CD14-positive monocyte (primary cell): ENCODE measurements at regions not wholly inside any gene's neighbourhood (a gene's known extent, or its start where the extent isn't known, plus 50 kb on each side); places are given as distances from the start of the nearest gene placed in this dataset.

Experiments
- DNase-seq, 3 donors: peaks; one replicate each; pipeline ENCODE4 v3.0.0-alpha.2; 2011 to 2022
- H2AFZ ChIP-seq: 2 replicates; pipeline ENCODE4 v1.6.0; 2012; ENCODE audit warnings: mild to moderate bottlenecking, low read depth, low read length, inconsistent platforms; ENCODE audit not compliant: insufficient read depth, poor library complexity, severe bottlenecking
- H3K27ac ChIP-seq, 2 donors: 1 replicate in 1 of 2; 2 replicates in 1 of 2; pipeline ENCODE4 v1.5.1; 2012 to 2013; ENCODE audit warnings: low read length in 2 of 2, control low read depth in 1 of 2, inconsistent platforms in 1 of 2, low read depth in 1 of 2, mild to moderate bottlenecking in 1 of 2
- H3K27me3 ChIP-seq, 2 donors: one replicate each; pipeline versions ENCODE4 v1.6.0 to v1.6.1; 2011 to 2013; ENCODE audit warnings: low read length in 2 of 2; ENCODE audit not compliant: control insufficient read depth in 2 of 2, insufficient read depth in 2 of 2
- H3K36me3 ChIP-seq, 2 donors: replicated peaks in 1 of 2; 1 replicate in 1 of 2; 2 replicates in 1 of 2; pipeline versions ENCODE4 v1.5.1 to v1.6.1; 2012 to 2013; ENCODE audit warnings: low read length in 2 of 2, control low read depth in 1 of 2, inconsistent platforms in 1 of 2, mild to moderate bottlenecking in 1 of 2; ENCODE audit not compliant: insufficient read depth in 2 of 2, control insufficient read depth in 1 of 2
- H3K4me1 ChIP-seq, 2 donors: 1 replicate in 1 of 2; 2 replicates in 1 of 2; pipeline versions ENCODE4 v1.5.1 to v1.6.1; 2012 to 2013; ENCODE audit warnings: low read length in 2 of 2, control low read depth in 1 of 2, inconsistent platforms in 1 of 2, mild to moderate bottlenecking in 1 of 2, moderate library complexity in 1 of 2; ENCODE audit not compliant: insufficient read depth in 2 of 2, control insufficient read depth in 1 of 2
- H3K4me2 ChIP-seq: replicated peaks from 2 replicates; pipeline ENCODE3; 2012; ENCODE audit warnings: low read length, moderate library complexity, mild to moderate bottlenecking; ENCODE audit not compliant: poor library complexity, severe bottlenecking; ENCODE audit errors: extremely low read depth
- H3K4me3 ChIP-seq, 3 experiments: fragments of 200-600 bp in 1 of 3; sonication (generic) in 1 of 3; replicated peaks in 1 of 3; 1 replicate in 2 of 3; 2 replicates in 1 of 3; pipeline ENCODE4 v1.5.1; 2011 to 2013; ENCODE audit warnings: low read length in 3 of 3, mild to moderate bottlenecking in 3 of 3, control low read depth in 2 of 3, low read depth in 2 of 3, inconsistent platforms in 1 of 3, moderate library complexity in 1 of 3
- H3K79me2 ChIP-seq: 2 replicates; pipeline ENCODE4 v1.6.0; 2012; ENCODE audit warnings: mild to moderate bottlenecking, control low read depth, inconsistent platforms, low read length, moderate library complexity; ENCODE audit not compliant: insufficient read depth
- H3K9ac ChIP-seq: 2 replicates; pipeline ENCODE4 v1.6.0; 2017; ENCODE audit warnings: low read length, mild to moderate bottlenecking; ENCODE audit not compliant: insufficient read depth, poor library complexity, severe bottlenecking
- H3K9me3 ChIP-seq, 2 donors: replicated peaks in 1 of 2; 1 replicate in 1 of 2; 2 replicates in 1 of 2; pipeline versions ENCODE4 v1.5.1 to v1.6.1; 2012 to 2013; ENCODE audit warnings: low read length in 2 of 2, control low read depth in 1 of 2; ENCODE audit not compliant: control insufficient read depth in 1 of 2, insufficient read depth in 1 of 2
- H4K20me1 ChIP-seq: 2 replicates; pipeline ENCODE4 v1.6.0; 2012; ENCODE audit warnings: mild to moderate bottlenecking, low read length, control low read depth, moderate library complexity; ENCODE audit not compliant: insufficient read depth
- H3K27ac Mint-ChIP-seq, 7 donors: one replicate each; pipeline ENCODE4 v1.8.0; 2020; ENCODE audit warnings: mild to moderate bottlenecking in 7 of 7, mixed read lengths in 7 of 7, moderate library complexity in 6 of 7, inconsistent platforms in 2 of 7
- H3K27me3 Mint-ChIP-seq, 3 donors: one replicate each; pipeline ENCODE4 v1.8.0; 2021 to 2022; ENCODE audit warnings: low read depth in 3 of 3, mild to moderate bottlenecking in 3 of 3, mixed read lengths in 3 of 3, moderate library complexity in 3 of 3, inconsistent platforms in 1 of 3
- H3K36me3 Mint-ChIP-seq, 2 donors: one replicate each; pipeline ENCODE4 v1.8.0; 2020; ENCODE audit warnings: mixed read lengths in 2 of 2, inconsistent platforms in 1 of 2, mild to moderate bottlenecking in 1 of 2
- H3K4me1 Mint-ChIP-seq: one replicate; pipeline ENCODE4 v1.8.0; 2020; ENCODE audit warnings: mild to moderate bottlenecking, mixed read lengths
- H3K4me3 Mint-ChIP-seq, 2 donors: one replicate each; pipeline ENCODE4 v1.8.0; 2020; ENCODE audit warnings: mild to moderate bottlenecking in 2 of 2, mixed read lengths in 2 of 2, moderate library complexity in 1 of 2
- H3K9me3 Mint-ChIP-seq, 7 donors: one replicate each; pipeline ENCODE4 v1.8.0; 2020 to 2022; ENCODE audit warnings: mixed read lengths in 7 of 7, mild to moderate bottlenecking in 6 of 7, moderate library complexity in 6 of 7, inconsistent platforms in 2 of 7
- CTCF ChIP-seq: fragments of 200-600 bp; IDR thresholded peaks from one replicate; pipeline ENCODE4 v1.8.0; 2022; ENCODE audit warnings: antibody characterized with exemption, mild to moderate bottlenecking
- WGBS: methylation state at CpG from one replicate; pipeline ENCODE4 v1.1.5; 2013; ENCODE audit warnings: missing lambda C conversion rate; ENCODE audit not compliant: insufficient coverage; 5-methylcytosine and 5-hydroxymethylcytosine counted together
- intact Hi-C, 2 donors: fragments of 100-400 bp; cut with micrococcal nuclease; formaldehyde crosslinking; loops; one replicate each; pipeline versions ENCODE4 v1.15.0 to v1.15.1; 2023

DNA sequence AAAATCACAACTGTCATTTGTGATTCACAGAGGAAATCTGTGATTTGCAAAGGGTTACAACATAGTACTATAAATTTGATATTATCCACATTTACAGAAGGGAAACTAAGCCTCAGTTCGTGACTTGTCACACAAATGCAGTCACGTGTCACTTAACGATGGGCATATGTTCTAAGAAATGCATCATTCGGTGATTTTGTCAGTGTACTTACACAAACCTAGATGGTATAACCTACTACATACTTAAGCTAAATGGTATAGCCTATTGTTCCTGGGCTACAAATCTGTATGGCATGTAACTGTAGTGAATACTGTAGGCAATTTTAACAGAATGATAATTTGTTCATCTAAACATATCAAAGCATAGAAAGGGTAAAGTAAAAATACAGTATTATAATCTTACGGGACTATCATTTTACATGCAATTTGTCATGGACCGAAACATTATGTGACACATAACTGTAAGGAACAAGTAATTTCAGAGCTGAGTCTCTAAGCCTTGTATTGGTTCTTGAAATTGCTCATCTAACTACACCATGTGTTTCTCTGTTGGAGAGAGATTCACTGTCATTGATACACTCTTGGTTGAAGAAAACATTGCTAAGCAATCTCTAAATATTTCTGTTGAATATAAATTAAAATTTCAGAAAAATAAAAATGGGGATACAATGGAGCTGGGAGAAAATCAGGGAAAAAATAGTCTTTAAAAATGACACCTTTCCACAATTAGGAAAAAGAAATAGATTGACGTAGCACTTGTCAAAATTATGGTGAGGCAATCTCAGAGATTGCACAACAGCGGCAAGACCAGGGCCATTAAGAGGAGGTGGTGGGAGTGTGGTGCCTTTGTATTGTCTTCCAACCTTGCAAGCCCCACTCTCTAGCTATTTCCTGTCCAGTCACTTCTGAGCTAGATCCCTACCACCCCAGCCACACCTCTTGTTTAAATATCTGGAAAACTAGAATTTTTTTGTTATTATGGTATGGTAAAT, 645.8 kb upstream of the TBL1XR1 start:
- Histone ChIP-seq H3K4me1 (peaks cover 9 to 11% of the 10 kb centered on the region in 2 donors), H3K27me3 (no peaks in the 10 kb centered on the region), H3K79me2 (no peaks in the 10 kb centered on the region), H3K4me3 (no peak overlapping the region), H3K9ac (no peak overlapping the region), H3K36me3 (no peaks in the 10 kb centered on the region), H3K27ac (no peak overlapping the region), H3K4me2 (no peak overlapping the region), H3K9me3 (no peaks in the 10 kb centered on the region), H2AFZ (no peak overlapping the region), H4K20me1 (no peaks in the 10 kb centered on the region)
- peaks cover 10% of the 10 kb centered on the region for H3K4me1 Mint-ChIP-seq
- intact Hi-C loops = no loop called here
- DNase-seq = peak in 1 of 3 donors; percentile 20
- H3K36me3 Mint-ChIP-seq = no peaks in the 10 kb centered on the region
- peaks cover 0 to 3% (median 0%) of the 10 kb centered on the region in 7 donors for H3K9me3 Mint-ChIP-seq
- peaks cover 0 to 3% (median 0%) of the 10 kb centered on the region in 3 donors for H3K27me3 Mint-ChIP-seq
- H3K4me3 Mint-ChIP-seq = no peak overlapping the region
- no peak for TF ChIP-seq CTCF
- WGBS = no CpG with 5 or more reads among the region's 8 CpGs
- H3K27ac Mint-ChIP-seq = no peak overlapping the region

- H3K4me3 Mint-ChIP-seq = no peak overlapping the region
- Histone ChIP-seq H3K27ac (no peak overlapping the region), H4K20me1 (no peaks in the 10 kb centered on the region), H3K9me3 (no peaks in the 10 kb centered on the region), H3K4me2 (no peak overlapping the region), H3K36me3 (no peaks in the 10 kb centered on the region), H3K4me1 (no peaks in the 10 kb centered on the region), H3K9ac (no peak overlapping the region), H3K79me2 (no peaks in the 10 kb centered on the region), H3K4me3 (no peak overlapping the region), H2AFZ (no peak overlapping the region), H3K27me3 (no peaks in the 10 kb centered on the region)
- no peak for TF ChIP-seq CTCF
- no peak for DNase-seq
- intact Hi-C loops = no loop called here
- no peaks in the 10 kb centered on the region for H3K4me1 Mint-ChIP-seq
- no peaks in the 10 kb centered on the region for H3K36me3 Mint-ChIP-seq
- peaks cover 0 to 3% (median 0%) of the 10 kb centered on the region in 7 donors for H3K9me3 Mint-ChIP-seq
- H3K27ac Mint-ChIP-seq = no peak overlapping the region
- H3K27me3 Mint-ChIP-seq = no peaks in the 10 kb centered on the region
- no CpG with 5 or more reads among the region's 3 CpGs for WGBS
Observed at GRCh38 chr3:177852001-177852807, 654.9 kb upstream of the TBL1XR1 start.
